WTC11 (cell line): ENCODE measurements at regions not wholly inside any gene's neighbourhood (a gene's known extent, or its start where the extent isn't known, plus 50 kb on each side); places are given as distances from the start of the nearest gene placed in this dataset.

Experiments
- ATF1 ChIP-seq: sonication (generic); formaldehyde crosslinking; IDR thresholded peaks from 2 replicates; pipeline ENCODE4 v1.8.1; 2023; ENCODE audit warnings: mild to moderate bottlenecking, moderate library complexity, missing genetic modification reagents
- NFYB ChIP-seq: sonication (generic); formaldehyde crosslinking; conservative IDR thresholded peaks from 2 replicates; pipeline ENCODE4 v1.8.0; 2022; ENCODE audit warnings: low read depth, missing genetic modification reagents
- TF ChIP-seq, protein P1 (sequence below): fragments of 200-600 bp; IDR thresholded peaks from 2 replicates; pipeline ENCODE4 v1.8.0; 2022; ENCODE audit warnings: antibody characterized with exemption

DNA sequence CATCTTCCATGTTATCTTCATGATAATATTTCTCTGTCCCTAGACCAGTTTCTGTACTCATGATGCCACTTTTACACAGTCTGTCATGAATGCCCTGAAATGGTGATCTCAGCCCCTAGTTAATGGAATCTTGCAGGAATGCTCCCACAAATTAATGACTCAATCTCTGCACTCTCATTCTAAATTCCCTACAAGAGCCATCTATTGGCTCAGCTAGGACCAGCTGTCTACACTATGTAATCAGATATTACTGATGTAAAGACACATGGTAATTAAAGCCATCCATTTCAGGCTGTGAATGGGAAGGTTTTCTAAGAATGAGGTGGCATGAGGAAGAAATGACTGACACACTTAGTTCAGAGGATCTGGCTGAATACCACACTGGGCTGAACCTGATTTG is 199.1 kb upstream of the KCND3 start:
- TF ChIP-seq, protein P1, sequence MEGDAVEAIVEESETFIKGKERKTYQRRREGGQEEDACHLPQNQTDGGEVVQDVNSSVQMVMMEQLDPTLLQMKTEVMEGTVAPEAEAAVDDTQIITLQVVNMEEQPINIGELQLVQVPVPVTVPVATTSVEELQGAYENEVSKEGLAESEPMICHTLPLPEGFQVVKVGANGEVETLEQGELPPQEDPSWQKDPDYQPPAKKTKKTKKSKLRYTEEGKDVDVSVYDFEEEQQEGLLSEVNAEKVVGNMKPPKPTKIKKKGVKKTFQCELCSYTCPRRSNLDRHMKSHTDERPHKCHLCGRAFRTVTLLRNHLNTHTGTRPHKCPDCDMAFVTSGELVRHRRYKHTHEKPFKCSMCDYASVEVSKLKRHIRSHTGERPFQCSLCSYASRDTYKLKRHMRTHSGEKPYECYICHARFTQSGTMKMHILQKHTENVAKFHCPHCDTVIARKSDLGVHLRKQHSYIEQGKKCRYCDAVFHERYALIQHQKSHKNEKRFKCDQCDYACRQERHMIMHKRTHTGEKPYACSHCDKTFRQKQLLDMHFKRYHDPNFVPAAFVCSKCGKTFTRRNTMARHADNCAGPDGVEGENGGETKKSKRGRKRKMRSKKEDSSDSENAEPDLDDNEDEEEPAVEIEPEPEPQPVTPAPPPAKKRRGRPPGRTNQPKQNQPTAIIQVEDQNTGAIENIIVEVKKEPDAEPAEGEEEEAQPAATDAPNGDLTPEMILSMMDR = no peak
- TF ChIP-seq ATF1 (no peak), NFYB (no peak)
